Hepatocyte (in vitro differentiated cells): ENCODE measurements at regions not wholly inside any gene's neighbourhood (a gene's known extent, or its start where the extent isn't known, plus 50 kb on each side); places are given as distances from the start of the nearest gene placed in this dataset.

ENCODE experiments used
- CTCF ChIP-seq: fragments of 200-600 bp; sonication (generic); IDR thresholded peaks from 2 replicates; pipeline ENCODE4 v1.5.1; 2016; ENCODE audit warnings: antibody characterized with exemption, mild to moderate bottlenecking; ENCODE audit not compliant: poor library complexity
- EZH2 ChIP-seq: fragments of 200-600 bp; sonication (generic); IDR thresholded peaks from 2 replicates; pipeline ENCODE4 v1.6.1; 2016; ENCODE audit warnings: antibody characterized with exemption, mild to moderate bottlenecking, borderline replicate concordance
- EZH2phosphoT487 ChIP-seq: fragments of 200-600 bp; sonication (generic); IDR thresholded peaks from one replicate; pipeline ENCODE4 v1.6.1; 2018; ENCODE audit warnings: antibody characterized with exemption, mild to moderate bottlenecking, low read depth, moderate library complexity; ENCODE audit not compliant: unreplicated experiment, severe bottlenecking

- TF ChIP-seq CTCF (no peak), EZH2phosphoT487 (no peak), EZH2 (no peak)
Measured at GRCh38 chr6:137696765-137697164, 170.3 kb upstream of the TNFAIP3 start.
